K562 (cell line): ENCODE measurements at regions not wholly inside any gene's neighbourhood (a gene's known extent, or its start where the extent isn't known, plus 50 kb on each side); places are given as distances from the start of the nearest gene placed in this dataset.

Experiments used
- BRCA1 ChIP-seq, 2 experiments: fragments of 450-650 bp in 1 of 2; sonication (generic) in 1 of 2; formaldehyde crosslinking in 1 of 2; IDR thresholded peaks; 2 replicates each; pipeline versions ENCODE4 v1.5.0 to v1.6.1; 2017 to 2020; ENCODE audit warnings: mild to moderate bottlenecking in 1 of 2, missing genetic modification reagents in 1 of 2
- CEBPB ChIP-seq: fragments of 450-650 bp; IDR thresholded peaks from 2 replicates; pipeline ENCODE4 v1.6.1; 2016; ENCODE audit warnings: missing genetic modification characterization, missing compliant biosample characterization
- DDX20 ChIP-seq: fragments of 450-650 bp; IDR thresholded peaks from 2 replicates; pipeline ENCODE4 v1.6.1; 2016; ENCODE audit warnings: missing genetic modification characterization, low read depth, mild to moderate bottlenecking, missing compliant biosample characterization, moderate library complexity
- E2F4 ChIP-seq: sonication (generic); formaldehyde crosslinking; IDR thresholded peaks from 2 replicates; pipeline ENCODE4 v1.8.0; 2022; ENCODE audit warnings: mild to moderate bottlenecking, low read depth, missing genetic modification reagents
- LARP7 ChIP-seq: fragments of 450-650 bp; IDR thresholded peaks from 2 replicates; pipeline ENCODE4 v1.6.1; 2016
- MAX ChIP-seq: sonication (generic); formaldehyde crosslinking; IDR thresholded peaks from 2 replicates; pipeline ENCODE4 v1.9.0; 2022; ENCODE audit warnings: mild to moderate bottlenecking, missing genetic modification reagents
- POLR2A ChIP-seq: fragments of 450-650 bp; conservative IDR thresholded peaks from 2 replicates; pipeline ENCODE4 v1.6.1; 2016
- SRF ChIP-seq, 2 experiments: fragments of 250-450, 450-650 bp in 1 of 2; sonication (Bioruptor Pico) in 1 of 2; sonication (generic) in 1 of 2; formaldehyde crosslinking; IDR thresholded peaks; 2 replicates each; pipeline versions ENCODE4 v1.5.0 to v1.5.1; 2020 to 2022; ENCODE audit warnings: mild to moderate bottlenecking in 1 of 2, missing genetic modification reagents in 1 of 2
- ZC3H4 ChIP-seq: sonication (generic); formaldehyde crosslinking; IDR thresholded peaks from 2 replicates; pipeline ENCODE4 v1.9.0; 2021; ENCODE audit warnings: missing genetic modification reagents, borderline replicate concordance
- TF ChIP-seq, protein P1 (sequence below), 3 experiments: IDR thresholded peaks in 2 of 3; conservative IDR thresholded peaks in 1 of 3; 2 replicates each; pipeline ENCODE4 v1.5.1; 2011 to 2012; ENCODE audit warnings: low read length in 3 of 3, mild to moderate bottlenecking in 3 of 3, control low read depth in 2 of 3, improper control_type of control experiment in 1 of 3, inconsistent platforms in 1 of 3, low read depth in 1 of 3, mixed read lengths in 1 of 3, moderate library complexity in 1 of 3; ENCODE audit not compliant: insufficient read depth in 2 of 3

- TF ChIP-seq BRCA1 (IDR thresholded peaks at IDR 0.05) (no peak), BRCA1 (CRISPR knock-in tag; IDR thresholded peaks at IDR 0.05) (no peak), SRF (CRISPR knock-in tag; IDR thresholded peaks at IDR 0.05) (no peak), LARP7 (no peak), MAX (no peak), E2F4 (CRISPR knock-in tag) (no peak), ZC3H4 (CRISPR knock-in tag) (no peak), CEBPB (tag) (no peak), POLR2A (no peak), DDX20 (tag) (no peak)
- TF ChIP-seq, protein P1, sequence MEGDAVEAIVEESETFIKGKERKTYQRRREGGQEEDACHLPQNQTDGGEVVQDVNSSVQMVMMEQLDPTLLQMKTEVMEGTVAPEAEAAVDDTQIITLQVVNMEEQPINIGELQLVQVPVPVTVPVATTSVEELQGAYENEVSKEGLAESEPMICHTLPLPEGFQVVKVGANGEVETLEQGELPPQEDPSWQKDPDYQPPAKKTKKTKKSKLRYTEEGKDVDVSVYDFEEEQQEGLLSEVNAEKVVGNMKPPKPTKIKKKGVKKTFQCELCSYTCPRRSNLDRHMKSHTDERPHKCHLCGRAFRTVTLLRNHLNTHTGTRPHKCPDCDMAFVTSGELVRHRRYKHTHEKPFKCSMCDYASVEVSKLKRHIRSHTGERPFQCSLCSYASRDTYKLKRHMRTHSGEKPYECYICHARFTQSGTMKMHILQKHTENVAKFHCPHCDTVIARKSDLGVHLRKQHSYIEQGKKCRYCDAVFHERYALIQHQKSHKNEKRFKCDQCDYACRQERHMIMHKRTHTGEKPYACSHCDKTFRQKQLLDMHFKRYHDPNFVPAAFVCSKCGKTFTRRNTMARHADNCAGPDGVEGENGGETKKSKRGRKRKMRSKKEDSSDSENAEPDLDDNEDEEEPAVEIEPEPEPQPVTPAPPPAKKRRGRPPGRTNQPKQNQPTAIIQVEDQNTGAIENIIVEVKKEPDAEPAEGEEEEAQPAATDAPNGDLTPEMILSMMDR (IDR thresholded peaks at IDR 0.05 in 2 of 3, conservative IDR thresholded peaks at IDR 0.05 in 1 of 3; ENCODE audit: insufficient read depth in 2 of 3, low read depth in 1 of 3, low read length in 3 of 3) = no peak
Measured at GRCh38 chr3:194936659-194937058, 251.0 kb downstream of the FAM43A start.
